Osteocyte (in vitro differentiated cells): ENCODE measurements at regions not wholly inside any gene's neighbourhood (a gene's known extent, or its start where the extent isn't known, plus 50 kb on each side); places are given as distances from the start of the nearest gene placed in this dataset.

Experiments
- DNase-seq: peaks from one replicate; pipeline ENCODE4 v3.0.0; 2021; ENCODE audit warnings: mixed read lengths; ENCODE audit not compliant: unreplicated experiment; ENCODE audit errors: extremely low spot score
- H3K27ac Mint-ChIP-seq: one replicate; pipeline ENCODE4 v1.8.0; 2021; ENCODE audit warnings: mild to moderate bottlenecking, mixed read lengths; ENCODE audit not compliant: unreplicated experiment
- H3K27me3 Mint-ChIP-seq: one replicate; pipeline ENCODE4 v1.8.0; 2021; ENCODE audit warnings: mixed read lengths; ENCODE audit not compliant: unreplicated experiment
- H3K36me3 Mint-ChIP-seq: one replicate; pipeline ENCODE4 v1.8.0; 2021; ENCODE audit warnings: mixed read lengths; ENCODE audit not compliant: unreplicated experiment
- H3K4me1 Mint-ChIP-seq: one replicate; pipeline ENCODE4 v1.8.0; 2021; ENCODE audit warnings: mixed read lengths; ENCODE audit not compliant: unreplicated experiment
- H3K4me3 Mint-ChIP-seq: one replicate; pipeline ENCODE4 v1.8.0; 2021; ENCODE audit warnings: mild to moderate bottlenecking, moderate library complexity, mixed read lengths; ENCODE audit not compliant: unreplicated experiment
- H3K9me3 Mint-ChIP-seq: one replicate; pipeline ENCODE4 v1.8.0; 2021; ENCODE audit warnings: mixed read lengths; ENCODE audit not compliant: unreplicated experiment
- TF ChIP-seq, protein P1 (sequence below): fragments of 200-600 bp; sonication (generic); IDR thresholded peaks from 2 replicates; pipeline ENCODE4 v1.5.0; 2021; ENCODE audit warnings: antibody characterized with exemption, mild to moderate bottlenecking, moderate library complexity

DNA sequence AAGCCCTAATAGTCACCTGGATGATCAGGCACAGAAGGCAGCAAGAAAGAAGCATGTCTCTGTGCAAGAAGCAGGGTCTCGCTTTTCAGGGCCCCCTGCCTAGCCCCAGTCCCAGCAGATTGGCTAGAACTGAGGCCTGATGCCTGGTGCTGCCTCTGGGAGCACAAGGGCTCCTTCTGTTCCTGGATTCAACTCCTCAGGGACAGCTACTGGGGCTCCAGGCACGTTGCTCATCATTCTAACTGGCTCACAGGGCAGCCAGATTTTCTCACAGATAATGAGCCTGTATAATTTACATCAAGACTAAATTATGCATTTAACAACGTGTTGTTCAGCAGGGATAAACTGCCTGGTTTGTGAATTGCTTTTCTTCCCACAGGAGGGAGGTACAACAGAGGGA is 106.5 kb upstream of the PLXNC1 start:
- Mint-ChIP-seq H3K36me3 (no peaks in the 10 kb centered on the region), H3K27ac (no peak overlapping the region), H3K27me3 (no peaks in the 10 kb centered on the region), H3K9me3 (peaks cover 10% of the 10 kb centered on the region), H3K4me3 (no peak overlapping the region), H3K4me1 (peaks cover 4% of the 10 kb centered on the region)
- DNase-seq: no peak
- TF ChIP-seq, protein P1, sequence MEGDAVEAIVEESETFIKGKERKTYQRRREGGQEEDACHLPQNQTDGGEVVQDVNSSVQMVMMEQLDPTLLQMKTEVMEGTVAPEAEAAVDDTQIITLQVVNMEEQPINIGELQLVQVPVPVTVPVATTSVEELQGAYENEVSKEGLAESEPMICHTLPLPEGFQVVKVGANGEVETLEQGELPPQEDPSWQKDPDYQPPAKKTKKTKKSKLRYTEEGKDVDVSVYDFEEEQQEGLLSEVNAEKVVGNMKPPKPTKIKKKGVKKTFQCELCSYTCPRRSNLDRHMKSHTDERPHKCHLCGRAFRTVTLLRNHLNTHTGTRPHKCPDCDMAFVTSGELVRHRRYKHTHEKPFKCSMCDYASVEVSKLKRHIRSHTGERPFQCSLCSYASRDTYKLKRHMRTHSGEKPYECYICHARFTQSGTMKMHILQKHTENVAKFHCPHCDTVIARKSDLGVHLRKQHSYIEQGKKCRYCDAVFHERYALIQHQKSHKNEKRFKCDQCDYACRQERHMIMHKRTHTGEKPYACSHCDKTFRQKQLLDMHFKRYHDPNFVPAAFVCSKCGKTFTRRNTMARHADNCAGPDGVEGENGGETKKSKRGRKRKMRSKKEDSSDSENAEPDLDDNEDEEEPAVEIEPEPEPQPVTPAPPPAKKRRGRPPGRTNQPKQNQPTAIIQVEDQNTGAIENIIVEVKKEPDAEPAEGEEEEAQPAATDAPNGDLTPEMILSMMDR: no peak

DNA sequence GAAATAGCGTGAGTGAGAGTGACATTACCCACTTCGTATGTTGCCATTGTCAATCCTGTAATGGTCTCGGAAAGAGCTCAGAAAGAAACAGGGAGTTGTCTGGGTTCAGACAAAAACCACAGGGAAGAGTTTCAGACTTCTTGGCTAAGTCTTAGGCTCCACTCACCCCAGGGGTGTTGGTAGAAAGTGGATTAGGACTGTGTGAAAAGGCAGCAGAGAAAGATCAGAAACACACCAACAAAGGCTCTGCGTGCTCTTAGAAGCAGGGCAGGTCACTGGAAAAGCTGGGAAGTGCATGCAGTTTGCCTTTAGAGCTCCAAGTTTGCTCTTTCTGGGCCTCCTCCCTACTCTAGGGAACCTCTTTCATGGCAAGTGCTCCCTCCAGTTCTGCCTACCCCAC is 106.1 kb upstream of the PLXNC1 start:
- peaks cover 10% of the 10 kb centered on the region for H3K9me3 Mint-ChIP-seq
- no peak overlapping the region for H3K27ac Mint-ChIP-seq
- H3K27me3 Mint-ChIP-seq: no peaks in the 10 kb centered on the region
- H3K4me1 Mint-ChIP-seq: peaks cover 4% of the 10 kb centered on the region
- H3K36me3 Mint-ChIP-seq: no peaks in the 10 kb centered on the region
- H3K4me3 Mint-ChIP-seq: no peak overlapping the region
- no peak for DNase-seq
- TF ChIP-seq, protein P1: no peak

DNA sequence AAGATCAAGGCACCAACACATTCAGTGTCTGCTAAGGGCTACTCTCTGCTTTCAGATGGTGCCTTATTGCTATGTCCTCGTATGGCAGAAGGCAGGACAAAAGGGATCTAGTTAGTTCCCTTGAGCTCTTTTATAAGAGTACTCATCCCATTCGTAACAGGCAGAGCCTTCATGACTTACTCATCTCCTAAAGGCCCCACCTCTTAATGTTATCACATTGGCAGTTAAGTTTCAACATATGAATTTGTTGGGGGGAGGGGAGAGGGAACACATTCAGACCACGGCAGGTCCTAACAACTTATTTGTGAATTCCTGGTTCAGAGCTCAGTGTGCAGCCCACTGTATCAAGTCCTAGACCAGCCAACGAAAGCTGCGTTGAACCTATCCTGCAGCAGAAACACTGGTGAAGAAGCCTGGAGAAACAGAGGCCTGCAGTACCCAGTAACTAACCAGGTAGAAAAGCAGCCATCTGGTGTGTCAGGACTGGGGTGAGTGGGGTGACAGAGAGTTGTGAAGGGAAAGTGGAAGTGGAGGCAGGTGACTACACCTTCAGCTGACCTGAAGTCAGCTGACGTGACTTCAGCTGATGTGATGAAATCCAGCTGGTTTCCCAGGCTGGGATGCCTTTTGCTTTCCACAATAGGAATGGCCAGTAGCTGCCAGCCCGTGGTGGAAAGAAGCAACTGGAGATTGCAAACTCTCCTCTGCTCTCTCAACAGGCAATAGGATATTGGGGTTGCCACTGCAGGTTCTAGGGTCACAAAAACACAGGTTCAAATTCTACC is 101.6 kb upstream of the PLXNC1 start:
- no peak overlapping the region for H3K4me3 Mint-ChIP-seq
- H3K4me1 Mint-ChIP-seq: peaks cover 16% of the 10 kb centered on the region
- H3K27ac Mint-ChIP-seq: no peak overlapping the region
- no peaks in the 10 kb centered on the region for H3K27me3 Mint-ChIP-seq
- no peak for DNase-seq
- H3K36me3 Mint-ChIP-seq: peaks cover 2% of the 10 kb centered on the region
- peaks cover 4% of the 10 kb centered on the region for H3K9me3 Mint-ChIP-seq
- TF ChIP-seq, protein P1: no peak

DNA sequence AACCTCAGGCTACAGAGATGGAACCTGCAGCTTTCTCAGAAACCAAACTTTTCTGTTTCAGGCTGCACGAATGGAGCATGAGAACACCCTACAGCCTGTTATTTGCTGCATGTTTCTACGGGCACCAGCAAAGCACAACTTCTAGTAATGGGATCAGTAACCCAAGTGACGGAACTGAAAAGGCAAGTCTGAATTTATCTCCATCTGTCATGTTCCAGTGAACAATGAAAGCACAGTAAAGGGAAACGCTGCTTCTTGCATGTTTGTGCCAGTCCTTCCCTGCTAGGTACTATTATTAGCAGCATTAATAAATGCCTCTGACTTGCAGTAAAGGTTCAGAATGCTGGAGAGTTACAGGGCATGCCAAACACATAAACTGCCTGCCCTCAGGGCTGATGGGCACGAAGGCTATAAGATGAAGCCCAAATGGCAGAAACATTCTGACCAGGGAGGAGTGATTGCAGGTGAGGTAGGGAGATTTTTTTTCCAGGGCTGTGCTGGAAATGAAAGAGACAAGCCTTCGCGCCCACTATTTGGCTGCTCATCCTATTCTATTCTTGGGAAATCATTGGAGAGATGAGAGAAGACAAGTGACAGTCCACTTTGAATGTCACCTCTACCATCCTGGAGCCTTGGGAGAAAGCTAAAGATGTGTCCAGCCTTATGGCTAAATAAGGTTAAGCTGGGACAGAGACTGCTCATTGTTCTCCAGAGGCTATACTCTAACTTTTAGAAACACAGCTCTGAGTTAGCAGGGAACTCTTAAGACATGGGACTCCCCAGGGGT is 100.4 kb upstream of the PLXNC1 start:
- no peak for DNase-seq
- peaks cover 2% of the 10 kb centered on the region for H3K36me3 Mint-ChIP-seq
- TF ChIP-seq, protein P1: no peak
- no peak overlapping the region for H3K27ac Mint-ChIP-seq
- no peaks in the 10 kb centered on the region for H3K27me3 Mint-ChIP-seq
- H3K4me3 Mint-ChIP-seq: no peak overlapping the region
- H3K9me3 Mint-ChIP-seq: peaks cover 4% of the 10 kb centered on the region
- H3K4me1 Mint-ChIP-seq: peaks cover 18% of the 10 kb centered on the region

DNA sequence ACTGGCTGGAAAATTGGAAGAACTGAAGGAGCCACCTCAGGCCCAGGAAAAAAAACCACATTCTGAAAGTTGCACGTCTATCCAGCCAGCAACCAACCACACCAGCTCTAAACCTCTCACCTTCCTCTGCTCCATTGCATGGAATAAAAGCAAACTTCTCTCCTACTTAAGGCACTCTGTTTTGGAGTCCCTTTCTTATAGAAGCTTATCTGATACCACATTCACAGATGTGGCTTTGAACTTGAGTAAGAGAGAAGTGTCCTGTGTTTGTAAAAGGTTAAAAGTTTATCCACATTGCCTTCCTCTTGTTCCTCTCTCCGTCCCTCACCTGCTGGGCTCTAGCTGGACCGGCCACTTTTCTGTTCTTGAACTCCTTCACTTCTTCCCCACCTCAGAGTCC is 99.6 kb upstream of the PLXNC1 start:
- Mint-ChIP-seq H3K9me3 (peaks cover 4% of the 10 kb centered on the region), H3K36me3 (peaks cover 2% of the 10 kb centered on the region), H3K4me3 (no peak overlapping the region), H3K4me1 (peaks cover 23% of the 10 kb centered on the region), H3K27ac (no peak overlapping the region), H3K27me3 (no peaks in the 10 kb centered on the region)
- no peak for DNase-seq
- TF ChIP-seq, protein P1: no peak
